Colonic mucosa (tissue), 4 donors: ENCODE measurements at regions not wholly inside any gene's neighbourhood (a gene's known extent, or its start where the extent isn't known, plus 50 kb on each side); places are given as distances from the start of the nearest gene placed in this dataset.

Experiments
- DNase-seq: peaks from one replicate; pipeline ENCODE4 v3.0.0-alpha.2; 2020
- H3K27ac ChIP-seq: fragments of 200-600 bp; one replicate; pipeline ENCODE4 v1.8.0; 2021
- H3K27me3 ChIP-seq: fragments of 200-600 bp; one replicate; pipeline ENCODE4 v1.8.0; 2021
- H3K36me3 ChIP-seq: fragments of 200-600 bp; one replicate; pipeline ENCODE4 v1.8.0; 2021
- H3K4me1 ChIP-seq: fragments of 200-600 bp; one replicate; pipeline ENCODE4 v1.8.0; 2021; ENCODE audit warnings: mild to moderate bottlenecking
- H3K4me3 ChIP-seq: fragments of 200-600 bp; one replicate; pipeline ENCODE4 v1.8.0; 2021
- H3K9ac ChIP-seq, 2 donors: one replicate each; pipeline ENCODE4 v1.7.0; 2013; ENCODE audit warnings: control low read depth in 2 of 2, low read depth in 2 of 2, low read length in 2 of 2
- H3K9me3 ChIP-seq: fragments of 200-600 bp; one replicate; pipeline ENCODE4 v1.8.0; 2021
- CTCF ChIP-seq: fragments of 200-600 bp; IDR thresholded peaks from one replicate; pipeline ENCODE4 v1.8.0; 2022; ENCODE audit warnings: antibody characterized with exemption, mild to moderate bottlenecking
- intact Hi-C: fragments of 100-400 bp; cut with DNase I; formaldehyde crosslinking; loops from one replicate; pipeline ENCODE4 v1.14.1; 2022
- donor health status: healthy.
- donor health status: DM: no; HTN: no; CAD: no.
- donor health status: DM: no; HTN: no; CAD: no.

- Histone ChIP-seq H3K9me3 (no peaks in the 10 kb centered on the region), H3K27me3 (no peaks in the 10 kb centered on the region), H3K4me1 (no peaks in the 10 kb centered on the region), H3K9ac (no peak overlapping the region), H3K27ac (no peak overlapping the region), H3K36me3 (no peaks in the 10 kb centered on the region), H3K4me3 (no peak overlapping the region)
- TF ChIP-seq CTCF: no peak
- DNase-seq: no peak
- intact Hi-C loops: no loop called here
Observed at GRCh38 chr20:11304795-11305194, 612.9 kb upstream of the BTBD3 start.

DNA sequence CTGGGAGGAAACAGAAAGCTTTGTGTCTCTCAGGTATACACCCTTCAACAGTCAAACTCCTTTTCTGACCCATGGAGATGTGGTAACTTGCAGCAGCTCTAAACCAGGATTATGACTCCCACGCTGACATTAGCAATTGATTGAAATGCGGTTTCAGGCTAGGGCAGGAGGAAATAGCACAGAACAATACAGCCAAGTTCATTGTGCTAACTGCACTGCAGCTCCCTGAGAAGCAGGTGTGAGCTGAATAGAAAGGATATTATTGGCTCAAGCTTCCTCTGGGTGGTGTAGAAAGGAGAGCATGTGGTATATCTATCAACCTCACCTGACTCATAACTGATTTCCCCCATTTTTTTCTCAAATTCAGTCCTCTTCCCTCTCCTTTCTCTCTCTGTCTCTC lies 612.3 kb upstream of the BTBD3 start:
- H3K27ac ChIP-seq: no peak overlapping the region
- H3K9me3 ChIP-seq: no peaks in the 10 kb centered on the region

DNA sequence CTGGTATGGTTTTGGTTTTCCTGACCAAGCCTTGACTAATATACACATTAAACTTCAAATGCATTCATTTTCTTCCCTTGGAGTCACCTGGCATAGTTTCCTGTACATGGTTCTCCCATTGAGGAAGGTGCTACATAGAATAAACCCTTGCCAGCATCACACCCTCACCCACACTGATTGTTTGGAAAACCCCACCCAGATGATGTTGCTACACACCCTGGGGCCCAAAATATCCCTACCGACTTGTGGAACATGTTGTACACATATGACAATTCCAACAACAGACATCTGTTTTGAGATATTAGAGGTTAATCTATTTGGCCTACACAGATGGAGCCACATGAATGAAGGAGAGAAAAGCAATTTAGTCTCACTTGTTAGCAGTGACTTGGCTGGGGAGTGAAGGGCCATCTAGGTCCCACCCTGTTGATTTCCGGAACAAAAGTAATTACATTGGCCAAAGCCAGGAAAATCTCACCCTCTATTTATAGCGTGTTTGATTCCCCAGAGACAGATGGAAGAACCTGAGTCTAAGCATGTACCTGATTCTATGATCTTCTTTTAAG lies 606.0 kb upstream of the BTBD3 start:
- Histone ChIP-seq H3K4me3 (no peak overlapping the region), H3K9me3 (no peaks in the 10 kb centered on the region), H3K27me3 (no peaks in the 10 kb centered on the region), H3K27ac (no peak overlapping the region), H3K4me1 (no peaks in the 10 kb centered on the region), H3K36me3 (no peaks in the 10 kb centered on the region), H3K9ac (no peak overlapping the region)
- DNase-seq: no peak
- TF ChIP-seq CTCF: no peak
- intact Hi-C loops: no loop called here

More for the DNA sequence above, 612.3 kb upstream of the BTBD3 start:
- Histone ChIP-seq H3K36me3 (no peaks in the 10 kb centered on the region), H3K4me1 (no peaks in the 10 kb centered on the region), H3K9ac (no peak overlapping the region), H3K27me3 (no peaks in the 10 kb centered on the region), H3K4me3 (no peak overlapping the region)
- no peak for TF ChIP-seq CTCF
- intact Hi-C loops: no loop called here
- DNase-seq: no peak

GRCh38 chr20:11315525-11315924 lies 602.2 kb upstream of the BTBD3 start:
- Histone ChIP-seq H3K36me3 (no peaks in the 10 kb centered on the region), H3K4me3 (no peak overlapping the region), H3K9me3 (no peaks in the 10 kb centered on the region), H3K9ac (no peak overlapping the region), H3K27me3 (no peaks in the 10 kb centered on the region), H3K4me1 (no peaks in the 10 kb centered on the region), H3K27ac (no peak overlapping the region)
- no peak for TF ChIP-seq CTCF
- DNase-seq: no peak
- intact Hi-C loops: no loop called here

DNA sequence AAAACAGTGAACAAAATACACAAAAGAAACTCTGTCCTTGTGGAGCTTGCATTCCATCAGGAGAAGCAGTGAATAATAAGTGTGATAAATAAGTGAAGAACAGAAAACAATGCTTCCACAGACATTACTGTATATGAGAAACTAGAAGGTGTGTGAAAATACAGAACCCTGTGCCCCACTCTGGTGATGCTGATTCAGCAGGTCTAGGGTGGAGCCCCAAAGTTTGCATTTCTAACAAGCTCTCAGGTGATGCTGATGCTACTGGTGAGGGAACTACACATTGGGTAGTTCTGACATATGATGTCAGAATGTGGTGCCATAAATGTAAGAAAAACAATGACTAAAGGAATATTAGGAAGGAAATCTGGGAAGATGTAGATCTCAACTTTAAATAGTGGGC lies 601.4 kb upstream of the BTBD3 start:
- intact Hi-C loops: no loop called here
- no peak for TF ChIP-seq CTCF
- H3K27me3 ChIP-seq: no peaks in the 10 kb centered on the region
- no peak overlapping the region for H3K4me3 ChIP-seq
- H3K27ac ChIP-seq: no peak overlapping the region
- no peak overlapping the region for H3K9ac ChIP-seq
- no peak for DNase-seq
- no peaks in the 10 kb centered on the region for H3K9me3 ChIP-seq
- no peaks in the 10 kb centered on the region for H3K4me1 ChIP-seq
- H3K36me3 ChIP-seq: no peaks in the 10 kb centered on the region
